Neural progenitor cell (in vitro differentiated cells): ENCODE measurements at regions not wholly inside any gene's neighbourhood (a gene's known extent, or its start where the extent isn't known, plus 50 kb on each side); places are given as distances from the start of the nearest gene placed in this dataset.

Experiments
- CTCF ChIP-seq: fragments of 200-600 bp; sonication (generic); IDR thresholded peaks from 2 replicates; pipeline ENCODE4 v1.5.1; 2017; ENCODE audit warnings: antibody characterized with exemption, mild to moderate bottlenecking
- EZH2phosphoT487 ChIP-seq: fragments of 200-600 bp; sonication (generic); IDR thresholded peaks from 2 replicates; pipeline ENCODE4 v1.6.1; 2017; ENCODE audit warnings: antibody characterized with exemption

- TF ChIP-seq EZH2phosphoT487: no peak
- no peak for TF ChIP-seq CTCF
Measured at GRCh38 chr5:144812763-144813162, 642.1 kb downstream of the KCTD16 start.
